Stomach (tissue), 8 donors: ENCODE measurements at regions not wholly inside any gene's neighbourhood (a gene's known extent, or its start where the extent isn't known, plus 50 kb on each side); places are given as distances from the start of the nearest gene placed in this dataset.

Experiments used
- DNase-seq, 2 donors: peaks; one replicate each; pipeline versions ENCODE4 v3.0.0 to v3.0.0-alpha.2; 2013 to 2019
- H3K27ac ChIP-seq, 5 donors: fragments of 200-600 bp in 4 of 5; sonication (generic) in 4 of 5; one replicate each; pipeline ENCODE4 v1.5.1; 2013 to 2019; ENCODE audit warnings: mild to moderate bottlenecking in 1 of 5, moderate library complexity in 1 of 5
- H3K27me3 ChIP-seq, 3 donors: fragments of 200-600 bp; sonication (generic); one replicate each; pipeline ENCODE4 v1.5.1; 2017 to 2019; ENCODE audit warnings: mixed run types in 1 of 3
- H3K36me3 ChIP-seq, 4 donors: fragments of 200-600 bp; sonication (generic); 1 replicate in 3 of 4; 2 replicates in 1 of 4; pipeline ENCODE4 v1.5.1; 2016 to 2019
- H3K4me1 ChIP-seq, 4 donors: fragments of 200-600 bp; sonication (generic); one replicate each; pipeline ENCODE4 v1.5.1; 2016 to 2019
- H3K4me3 ChIP-seq, 4 donors: fragments of 200-600 bp; sonication (generic) in 3 of 4; one replicate each; pipeline ENCODE4 v1.5.1; 2016 to 2019; ENCODE audit warnings: mild to moderate bottlenecking in 1 of 4
- H3K9me3 ChIP-seq, 4 donors: fragments of 200-600 bp; sonication (generic); one replicate each; pipeline ENCODE4 v1.5.1; 2016 to 2019
- CTCF ChIP-seq, 7 experiments: fragments of 450-650 bp in 4 of 7; fragments of 200-600 bp in 3 of 7; sonication (generic) in 3 of 7; IDR thresholded peaks; one replicate each; pipeline ENCODE4 v1.5.1; 2016 to 2019; ENCODE audit warnings: antibody characterized with exemption in 7 of 7, control low read depth in 2 of 7, mild to moderate bottlenecking in 1 of 7
- EP300 ChIP-seq: sonication (generic); formaldehyde crosslinking; IDR thresholded peaks from one replicate; pipeline ENCODE4 v1.6.1; 2017; ENCODE audit warnings: antibody characterized with exemption
- POLR2A ChIP-seq, 4 donors: fragments of 450-650 bp; IDR thresholded peaks; one replicate each; pipeline ENCODE4 v1.6.1; 2016; ENCODE audit warnings: antibody characterized with exemption in 4 of 4, control low read depth in 2 of 4, mild to moderate bottlenecking in 1 of 4, moderate library complexity in 1 of 4
- POLR2AphosphoS5 ChIP-seq, 3 donors: sonication (generic); formaldehyde crosslinking; IDR thresholded peaks; one replicate each; pipeline ENCODE4 v1.6.1; 2016; ENCODE audit warnings: antibody characterized with exemption in 3 of 3
- WGBS, 5 donors: extraction: QIAGEN DNeasy Blood & Tissue Kit in 3 of 5; methylation state at CpG; one replicate each; pipeline versions ENCODE4 v1.1.5 to v1.1.7; 2013 to 2018; 5-methylcytosine and 5-hydroxymethylcytosine counted together
- intact Hi-C: fragments of 100-400 bp; cut with DNase I; formaldehyde crosslinking; loops from one replicate; pipeline ENCODE4 v1.15.1; 2023; ENCODE audit warnings: low total_unique reads
- donor health status: healthy with polysubstance abuse.
- donor health status: Bipolar disorder and iron deficiency.
- donor health status: healthy.

GRCh38 chr10:29955329-29955935 lies 104.0 kb downstream of the JCAD start:
- Histone ChIP-seq H3K27ac (no peak overlapping the region), H3K36me3 (no peaks in the 10 kb centered on the region), H3K27me3 (no peaks in the 10 kb centered on the region), H3K4me3 (no peak overlapping the region), H3K9me3 (no peaks in the 10 kb centered on the region), H3K4me1 (peaks cover 0 to 2% (median 0%) of the 10 kb centered on the region in 4 donors)
- WGBS, 5 donors: 63 to 77% (median 73%) methylated on average over 4 of the region's 4 CpGs
- no peak for TF ChIP-seq CTCF (IDR thresholded peaks at IDR 0.05)
- intact Hi-C loops: no loop called here
- no peak for DNase-seq

GRCh38 chr10:29951441-29951931 lies 107.9 kb downstream of the JCAD start:
- peaks cover 0 to 31% (median 15%) of the 10 kb centered on the region in 4 donors for H3K4me1 ChIP-seq
- H3K36me3 ChIP-seq: no peaks in the 10 kb centered on the region
- H3K27me3 ChIP-seq: no peaks in the 10 kb centered on the region
- peak overlapping the region in 2 of 5 donors; percentile 44 to 74 for H3K27ac ChIP-seq
- 64 to 87% (median 80%) methylated on average over 11 of the region's 11 CpGs for WGBS, 5 donors
- DNase-seq: peak in 1 of 2 donors; percentile 19
- intact Hi-C loops: no loop called here
- H3K4me3 ChIP-seq: no peak overlapping the region
- TF ChIP-seq CTCF (IDR thresholded peaks at IDR 0.05): no peak
- H3K9me3 ChIP-seq: no peaks in the 10 kb centered on the region

GRCh38 chr10:29950391-29950790 lies 109.0 kb downstream of the JCAD start:
- no peaks in the 10 kb centered on the region for H3K27me3 ChIP-seq
- DNase-seq: no peak
- WGBS, 5 donors: 67 to 97% (median 78%) methylated on average over 2 to 5 of the region's 5 CpGs
- no peak overlapping the region for H3K4me3 ChIP-seq
- H3K9me3 ChIP-seq: no peaks in the 10 kb centered on the region
- peaks cover 0 to 39% (median 16%) of the 10 kb centered on the region in 4 donors for H3K4me1 ChIP-seq
- TF ChIP-seq POLR2A (IDR thresholded peaks at IDR 0.05) (no peak), CTCF (IDR thresholded peaks at IDR 0.05) (no peak), POLR2AphosphoS5 (IDR thresholded peaks at IDR 0.05) (no peak), EP300 (no peak)
- intact Hi-C loops: no loop called here
- H3K27ac ChIP-seq: peak overlapping the region in 2 of 5 donors; percentile 70 to 74
- no peaks in the 10 kb centered on the region for H3K36me3 ChIP-seq

GRCh38 chr10:29949411-29950011 lies 109.9 kb downstream of the JCAD start:
- TF ChIP-seq POLR2AphosphoS5 (IDR thresholded peaks at IDR 0.05) (no peak), POLR2A (IDR thresholded peaks at IDR 0.05) (no peak), CTCF (IDR thresholded peaks at IDR 0.05) (no peak), EP300 (no peak)
- no peaks in the 10 kb centered on the region for H3K27me3 ChIP-seq
- intact Hi-C loops: no loop called here
- DNase-seq: peak in 1 of 2 donors; percentile 25
- H3K36me3 ChIP-seq: no peaks in the 10 kb centered on the region
- H3K27ac ChIP-seq: peak overlapping the region in 4 of 5 donors; percentile 66 to 80 (median 72)
- no peaks in the 10 kb centered on the region for H3K9me3 ChIP-seq
- H3K4me1 ChIP-seq: peaks cover 0 to 39% (median 16%) of the 10 kb centered on the region in 4 donors
- WGBS, 5 donors: 42 to 68% (median 52%) methylated on average over 5 of the region's 5 CpGs
- H3K4me3 ChIP-seq: no peak overlapping the region
